Ishikawa (cell line): ENCODE measurements at regions not wholly inside any gene's neighbourhood (a gene's known extent, or its start where the extent isn't known, plus 50 kb on each side); places are given as distances from the start of the nearest gene placed in this dataset.
A peak's percentile ranks its signal among the peaks of the same experiment; 100 is the strongest.

Experiments
- CEBPB ChIP-seq: IDR thresholded peaks from 2 replicates; pipeline ENCODE4 v1.6.1; 2012
- CREB1 ChIP-seq: IDR thresholded peaks from 2 replicates; pipeline ENCODE4 v1.6.1; 2012; ENCODE audit warnings: low read depth
- EGR1 ChIP-seq: IDR thresholded peaks from 2 replicates; pipeline ENCODE4 v1.6.1; 2012
- EP300 ChIP-seq: IDR thresholded peaks from 2 replicates; pipeline ENCODE4 v1.6.1; 2012; ENCODE audit warnings: borderline replicate concordance
- FOXM1 ChIP-seq: IDR thresholded peaks from 2 replicates; pipeline ENCODE4 v1.6.1; 2012; ENCODE audit warnings: low read depth, borderline replicate concordance
- NFIC ChIP-seq: IDR thresholded peaks from 2 replicates; pipeline ENCODE4 v1.6.1; 2012
- RAD21 ChIP-seq: IDR thresholded peaks from 2 replicates; pipeline ENCODE4 v1.6.1; 2012; ENCODE audit warnings: low read depth
- TAF1 ChIP-seq: IDR thresholded peaks from 2 replicates; pipeline ENCODE4 v1.6.1; 2012; ENCODE audit warnings: low read depth, mild to moderate bottlenecking
- TCF12 ChIP-seq: IDR thresholded peaks from 2 replicates; pipeline ENCODE4 v1.6.1; 2012; ENCODE audit warnings: low read depth
- TEAD4 ChIP-seq: IDR thresholded peaks from 2 replicates; pipeline ENCODE4 v1.6.1; 2012
- YY1 ChIP-seq: IDR thresholded peaks from 2 replicates; pipeline ENCODE4 v1.6.1; 2012; ENCODE audit warnings: low read depth
- ZBTB7A ChIP-seq: IDR thresholded peaks from 2 replicates; pipeline ENCODE4 v1.6.1; 2012; ENCODE audit warnings: low read depth
- TF ChIP-seq, protein P1 (sequence below): IDR thresholded peaks from 2 replicates; pipeline ENCODE4 v1.6.1; 2012
- TF ChIP-seq, protein P2 (sequence below): IDR thresholded peaks from 2 replicates; pipeline ENCODE4 v1.6.1; 2012
- TF ChIP-seq, protein P3 (sequence below): IDR thresholded peaks from 2 replicates; pipeline ENCODE4 v1.6.1; 2012; ENCODE audit warnings: low read depth, mild to moderate bottlenecking

DNA sequence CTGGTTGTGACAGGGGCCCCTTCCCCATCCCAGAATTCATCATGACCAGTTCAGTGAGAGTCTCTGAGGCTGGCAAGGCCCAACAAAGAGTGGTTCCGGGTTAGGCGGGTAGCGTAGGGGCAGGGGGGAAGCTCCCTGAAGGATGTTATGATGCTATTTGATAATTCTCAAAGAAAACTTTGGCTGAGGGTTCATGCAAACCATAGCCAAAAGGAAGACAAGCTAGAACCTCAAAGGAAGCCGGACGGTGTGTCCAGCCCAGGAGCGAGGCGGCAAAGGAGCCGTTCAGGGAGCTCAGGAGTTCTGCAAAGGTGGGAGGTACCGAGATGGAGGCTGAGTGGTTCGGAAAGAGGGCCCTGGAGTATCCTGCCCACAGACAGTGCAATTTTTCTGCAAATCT is 226.8 kb upstream of the RAB6C start:
- no peak for TF ChIP-seq RAD21
- no peak for TF ChIP-seq FOXM1
- no peak for TF ChIP-seq TCF12
- TF ChIP-seq, protein P1, sequence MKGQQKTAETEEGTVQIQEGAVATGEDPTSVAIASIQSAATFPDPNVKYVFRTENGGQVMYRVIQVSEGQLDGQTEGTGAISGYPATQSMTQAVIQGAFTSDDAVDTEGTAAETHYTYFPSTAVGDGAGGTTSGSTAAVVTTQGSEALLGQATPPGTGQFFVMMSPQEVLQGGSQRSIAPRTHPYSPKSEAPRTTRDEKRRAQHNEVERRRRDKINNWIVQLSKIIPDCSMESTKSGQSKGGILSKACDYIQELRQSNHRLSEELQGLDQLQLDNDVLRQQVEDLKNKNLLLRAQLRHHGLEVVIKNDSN, result no peak
- TF ChIP-seq CREB1, result no peak
- TF ChIP-seq, protein P2, sequence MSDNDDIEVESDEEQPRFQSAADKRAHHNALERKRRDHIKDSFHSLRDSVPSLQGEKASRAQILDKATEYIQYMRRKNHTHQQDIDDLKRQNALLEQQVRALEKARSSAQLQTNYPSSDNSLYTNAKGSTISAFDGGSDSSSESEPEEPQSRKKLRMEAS, result no peak
- TF ChIP-seq ZBTB7A, result no peak
- no peak for TF ChIP-seq CEBPB
- no peak for TF ChIP-seq NFIC
- no peak for TF ChIP-seq YY1
- TF ChIP-seq EGR1, result no peak
- no peak for TF ChIP-seq TAF1
- TF ChIP-seq, protein P3, sequence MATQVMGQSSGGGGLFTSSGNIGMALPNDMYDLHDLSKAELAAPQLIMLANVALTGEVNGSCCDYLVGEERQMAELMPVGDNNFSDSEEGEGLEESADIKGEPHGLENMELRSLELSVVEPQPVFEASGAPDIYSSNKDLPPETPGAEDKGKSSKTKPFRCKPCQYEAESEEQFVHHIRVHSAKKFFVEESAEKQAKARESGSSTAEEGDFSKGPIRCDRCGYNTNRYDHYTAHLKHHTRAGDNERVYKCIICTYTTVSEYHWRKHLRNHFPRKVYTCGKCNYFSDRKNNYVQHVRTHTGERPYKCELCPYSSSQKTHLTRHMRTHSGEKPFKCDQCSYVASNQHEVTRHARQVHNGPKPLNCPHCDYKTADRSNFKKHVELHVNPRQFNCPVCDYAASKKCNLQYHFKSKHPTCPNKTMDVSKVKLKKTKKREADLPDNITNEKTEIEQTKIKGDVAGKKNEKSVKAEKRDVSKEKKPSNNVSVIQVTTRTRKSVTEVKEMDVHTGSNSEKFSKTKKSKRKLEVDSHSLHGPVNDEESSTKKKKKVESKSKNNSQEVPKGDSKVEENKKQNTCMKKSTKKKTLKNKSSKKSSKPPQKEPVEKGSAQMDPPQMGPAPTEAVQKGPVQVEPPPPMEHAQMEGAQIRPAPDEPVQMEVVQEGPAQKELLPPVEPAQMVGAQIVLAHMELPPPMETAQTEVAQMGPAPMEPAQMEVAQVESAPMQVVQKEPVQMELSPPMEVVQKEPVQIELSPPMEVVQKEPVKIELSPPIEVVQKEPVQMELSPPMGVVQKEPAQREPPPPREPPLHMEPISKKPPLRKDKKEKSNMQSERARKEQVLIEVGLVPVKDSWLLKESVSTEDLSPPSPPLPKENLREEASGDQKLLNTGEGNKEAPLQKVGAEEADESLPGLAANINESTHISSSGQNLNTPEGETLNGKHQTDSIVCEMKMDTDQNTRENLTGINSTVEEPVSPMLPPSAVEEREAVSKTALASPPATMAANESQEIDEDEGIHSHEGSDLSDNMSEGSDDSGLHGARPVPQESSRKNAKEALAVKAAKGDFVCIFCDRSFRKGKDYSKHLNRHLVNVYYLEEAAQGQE, result no peak

DNA sequence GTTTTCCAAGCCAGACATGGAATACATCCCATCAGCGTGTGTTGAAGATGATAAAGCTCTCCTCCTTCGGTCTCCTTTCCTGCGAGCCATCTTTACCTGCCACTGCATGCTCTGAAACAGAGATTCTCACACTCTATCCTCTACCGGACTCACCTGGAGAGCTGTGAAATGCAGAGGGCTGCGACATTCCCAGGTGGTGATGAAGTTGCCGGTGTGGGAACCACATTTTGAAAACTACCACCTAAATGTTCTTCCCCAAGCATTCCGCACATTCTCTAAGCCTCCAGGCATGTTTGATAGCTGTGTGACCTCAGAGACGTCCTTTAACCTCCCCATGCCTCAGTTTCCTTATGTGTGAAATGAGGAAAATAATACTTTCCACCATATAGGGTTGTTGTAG is 226.2 kb upstream of the RAB6C start:
- no peak for TF ChIP-seq TCF12
- TF ChIP-seq, protein P1, result no peak
- TF ChIP-seq NFIC, result no peak

DNA sequence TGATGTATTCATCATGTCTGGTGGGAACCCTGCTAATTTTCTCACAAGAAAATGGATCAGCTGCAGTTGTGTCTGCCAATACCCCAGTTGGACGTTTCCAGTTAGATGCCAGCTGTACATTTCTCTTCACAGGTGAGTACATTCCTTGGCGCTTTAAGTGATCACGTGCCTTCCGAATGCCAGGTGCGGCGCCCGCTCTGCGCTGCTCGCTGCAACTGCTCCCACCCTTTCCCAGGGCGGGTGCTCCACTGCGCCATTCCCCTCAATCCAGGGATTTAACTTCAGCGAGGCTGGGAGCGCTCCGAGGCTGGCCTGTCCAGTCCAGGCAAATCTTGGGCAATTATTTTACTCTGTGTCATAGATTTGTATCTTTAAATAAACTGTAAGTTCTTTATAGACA is 225.0 kb upstream of the RAB6C start:
- TF ChIP-seq YY1 (no peak), CREB1 (no peak), CEBPB (no peak), RAD21 (no peak), EP300 (peak; percentile 94), ZBTB7A (no peak), NFIC (peak; percentile 95), EGR1 (no peak), FOXM1 (peak; percentile 79), TCF12 (peak; percentile 97), TEAD4 (peak; percentile 93), TAF1 (no peak)
- TF ChIP-seq, protein P3, result no peak
- TF ChIP-seq, protein P1, result peak; percentile 94
- TF ChIP-seq, protein P2, result peak; percentile 89

DNA sequence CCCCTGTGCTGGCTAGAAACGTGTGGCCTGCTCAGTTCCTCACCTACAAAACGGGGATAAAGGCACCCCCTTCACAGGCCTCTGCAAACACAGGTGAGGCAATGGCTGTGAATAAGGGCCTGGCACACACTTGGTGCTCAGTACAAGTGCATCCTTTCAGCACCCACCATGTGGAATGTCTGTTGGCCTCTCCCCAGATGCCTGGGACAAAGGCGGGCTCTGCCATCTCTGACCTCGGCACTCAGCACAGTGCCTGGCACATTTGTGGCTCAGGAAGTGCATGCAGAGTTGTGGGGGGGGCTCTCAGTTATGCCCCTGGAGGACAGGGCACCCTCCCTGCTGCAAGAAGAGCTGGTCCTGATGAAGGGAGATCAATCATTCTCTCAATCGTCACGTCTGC is 224.6 kb upstream of the RAB6C start:
- TF ChIP-seq EGR1, result no peak
- TF ChIP-seq ZBTB7A, result no peak
- no peak for TF ChIP-seq TCF12
- TF ChIP-seq CREB1, result no peak
- TF ChIP-seq, protein P2, result no peak
- no peak for TF ChIP-seq TAF1
- no peak for TF ChIP-seq CEBPB
- TF ChIP-seq FOXM1, result no peak
- TF ChIP-seq NFIC, result no peak
- TF ChIP-seq, protein P3, result no peak
